ENCODE measurements at regions not wholly inside any gene's neighbourhood (a gene's known extent, or its start where the extent isn't known, plus 50 kb on each side); places are given as distances from the start of the nearest gene placed in this dataset.

- TF ChIP-seq REST (IDR thresholded peaks at IDR 0.05; ENCODE audit: unreplicated experiment), result no peak
- TF ChIP-seq EZH2phosphoT487 (IDR thresholded peaks at IDR 0.05; ENCODE audit: unreplicated experiment), result no peak
Observed at GRCh38 chr16:6701096-6701495, 631.5 kb upstream of the RBFOX1 start (continued).

DNA sequence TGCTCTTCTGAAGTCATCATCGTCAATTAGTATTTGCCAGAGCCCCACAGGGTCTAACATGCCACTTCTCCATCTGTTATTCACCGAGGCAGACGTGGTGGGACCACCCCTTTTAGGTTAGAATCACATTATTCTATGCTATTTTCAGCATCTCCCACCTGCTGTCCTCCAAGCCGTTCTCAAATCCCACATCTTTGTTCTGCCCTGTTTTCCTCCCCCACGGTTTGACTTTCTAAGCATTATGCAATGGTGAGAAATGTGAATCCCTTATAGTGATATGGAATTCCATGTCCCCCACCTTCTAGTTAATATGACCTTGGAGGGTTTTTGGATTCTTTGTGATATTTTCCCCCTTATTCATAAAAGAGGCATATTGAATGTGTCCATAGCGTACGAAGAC, 634.1 kb upstream of the RBFOX1 start:
- Histone ChIP-seq H3K9me2 (ENCODE audit: insufficient read depth) (no peaks in the 10 kb centered on the region), H4K20me1 (replicated peaks; ENCODE audit: insufficient read depth) (no peaks in the 10 kb centered on the region), H3K79me2 (replicated peaks; ENCODE audit: insufficient read depth) (no peaks in the 10 kb centered on the region), H3K36me3 (ENCODE audit: insufficient read depth) (no peaks in the 10 kb centered on the region), H2AFZ (no peak overlapping the region), H3K4me3 (no peak overlapping the region), H3F3A (replicated peaks; ENCODE audit: low read depth) (no peaks in the 10 kb centered on the region), H3K27ac (ENCODE audit: low read depth) (no peak overlapping the region), H3K4me2 (no peak overlapping the region), H3K27me3 (ENCODE audit: insufficient read depth) (no peaks in the 10 kb centered on the region), H3K4me1 (ENCODE audit: insufficient read depth) (no peaks in the 10 kb centered on the region)
- Mint-ChIP-seq H3K36me3 (ENCODE audit: low read depth) (no peaks in the 10 kb centered on the region), H3K4me3 (no peak overlapping the region), H3K4me1 (no peaks in the 10 kb centered on the region), H3K9me3 (peaks cover 34% of the 10 kb centered on the region; the same call in 2 of the 3 replicates), H3K27me3 (ENCODE audit: insufficient read depth, low read depth, poor library complexity) (no peaks in the 10 kb centered on the region), H3K27ac (no peak overlapping the region)
- ATAC-seq (no peak), DNase-seq (ENCODE audit: low spot score) (no peak)
- TF ChIP-seq ZNF462 (CRISPR knock-in tag; IDR thresholded peaks at IDR 0.05) (no peak), ZNF114 (CRISPR knock-in tag; IDR thresholded peaks at IDR 0.05) (no peak), POLR2AphosphoS5 (IDR thresholded peaks at IDR 0.05; ENCODE audit: low read depth) (no peak), CREB1 (CRISPR knock-in tag; IDR thresholded peaks at IDR 0.05; ENCODE audit: low read depth) (no peak), JUNB (IDR thresholded peaks at IDR 0.05; ENCODE audit: unreplicated experiment) (no peak), NANOG (IDR thresholded peaks at IDR 0.05; ENCODE audit: borderline replicate concordance) (no peak), ZNF331 (CRISPR knock-in tag; IDR thresholded peaks at IDR 0.05; ENCODE audit: low read depth) (no peak), EZH2 (IDR thresholded peaks at IDR 0.05; ENCODE audit: low read depth, unreplicated experiment) (no peak), REST (IDR thresholded peaks at IDR 0.05; ENCODE audit: unreplicated experiment) (no peak), STAT1 (IDR thresholded peaks at IDR 0.05; ENCODE audit: unreplicated experiment) (no peak), EZH2phosphoT487 (IDR thresholded peaks at IDR 0.05; ENCODE audit: unreplicated experiment) (no peak)
- TF ChIP-seq, protein P1, sequence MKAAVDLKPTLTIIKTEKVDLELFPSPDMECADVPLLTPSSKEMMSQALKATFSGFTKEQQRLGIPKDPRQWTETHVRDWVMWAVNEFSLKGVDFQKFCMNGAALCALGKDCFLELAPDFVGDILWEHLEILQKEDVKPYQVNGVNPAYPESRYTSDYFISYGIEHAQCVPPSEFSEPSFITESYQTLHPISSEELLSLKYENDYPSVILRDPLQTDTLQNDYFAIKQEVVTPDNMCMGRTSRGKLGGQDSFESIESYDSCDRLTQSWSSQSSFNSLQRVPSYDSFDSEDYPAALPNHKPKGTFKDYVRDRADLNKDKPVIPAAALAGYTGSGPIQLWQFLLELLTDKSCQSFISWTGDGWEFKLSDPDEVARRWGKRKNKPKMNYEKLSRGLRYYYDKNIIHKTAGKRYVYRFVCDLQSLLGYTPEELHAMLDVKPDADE (IDR thresholded peaks at IDR 0.05), result no peak
